GM21528 (cell line): ENCODE measurements at regions not wholly inside any gene's neighbourhood (a gene's known extent, or its start where the extent isn't known, plus 50 kb on each side); places are given as distances from the start of the nearest gene placed in this dataset.
"Not testable (repeated sequence)": the region's sequence is repeated elsewhere in the genome, so short reads cannot be mapped to it uniquely, and the experiment has no call there.

Source experiments
- ATAC-seq: cut with Tn5 transposase; IDR thresholded peaks from one replicate; pipeline ENCODE4 v1.9.1; 2021; ENCODE audit warnings: mild to moderate bottlenecking, moderate library complexity; ENCODE audit not compliant: unreplicated experiment, low FRiP score

- ATAC-seq, result no peak
These were observed 129.3 kb downstream of the LNPK start for GRCh38 chr2:175872721-175873120.

- no peak for ATAC-seq
These were observed 130.1 kb downstream of the LNPK start for GRCh38 chr2:175872005-175872348.

- no peak for ATAC-seq
These were observed 130.6 kb downstream of the LNPK start for GRCh38 chr2:175871331-175872004.

GRCh38 chr2:175865716-175866115 lies 136.4 kb downstream of the LNPK start:
- ATAC-seq, result no peak

- ATAC-seq, result no peak
These were observed 137.8 kb downstream of the LNPK start for GRCh38 chr2:175864137-175864850.

GRCh38 chr2:175861958-175862357 lies 140.1 kb downstream of the LNPK start:
- no peak for ATAC-seq

GRCh38 chr2:175855794-175856453 lies 146.1 kb downstream of the LNPK start:
- no peak for ATAC-seq

- no peak for ATAC-seq
These were observed 146.8 kb downstream of the LNPK start for GRCh38 chr2:175855236-175855635.

GRCh38 chr2:175854665-175855064 lies 147.4 kb downstream of the LNPK start:
- ATAC-seq, result no peak

GRCh38 chr2:175854129-175854528 lies 147.9 kb downstream of the LNPK start:
- no peak for ATAC-seq

- ATAC-seq, result no peak
These were observed 148.5 kb downstream of the LNPK start for GRCh38 chr2:175853616-175853890.

- ATAC-seq, result no peak
These were observed 149.0 kb downstream of the LNPK start for GRCh38 chr2:175852879-175853615.

- no peak for ATAC-seq
These were observed 154.9 kb downstream of the LNPK start for GRCh38 chr2:175847128-175847527.

GRCh38 chr2:175844169-175844568 lies 157.9 kb downstream of the LNPK start:
- ATAC-seq, result no peak

- no peak for ATAC-seq
These were observed 158.4 kb downstream of the LNPK start for GRCh38 chr2:175843625-175844024.

- ATAC-seq, result no peak
These were observed 159.1 kb downstream of the LNPK start for GRCh38 chr2:175842996-175843395.

- not testable (repeated sequence) for ATAC-seq
These were observed 161.3 kb downstream of the LNPK start for GRCh38 chr2:175840765-175841164.

- ATAC-seq, result no peak
These were observed 161.8 kb downstream of the LNPK start for GRCh38 chr2:175840256-175840655.

GRCh38 chr2:175838979-175839378 lies 163.1 kb downstream of the LNPK start:
- no peak for ATAC-seq

- no peak for ATAC-seq
These were observed 165.0 kb downstream of the LNPK start for GRCh38 chr2:175837046-175837445.

GRCh38 chr2:175836361-175836760 lies 165.7 kb downstream of the LNPK start:
- no peak for ATAC-seq
